DND-41 (cell line): ENCODE measurements at regions not wholly inside any gene's neighbourhood (a gene's known extent, or its start where the extent isn't known, plus 50 kb on each side); places are given as distances from the start of the nearest gene placed in this dataset.

Experiments used
- CTCF ChIP-seq: IDR thresholded peaks from 2 replicates; pipeline ENCODE4 v1.5.1; 2012; ENCODE audit warnings: borderline replicate concordance, low read length, moderate library complexity, mild to moderate bottlenecking; ENCODE audit not compliant: poor library complexity, severe bottlenecking; ENCODE audit errors: extremely low read depth
- EZH2 ChIP-seq: IDR thresholded peaks from 3 replicates; pipeline ENCODE4 v1.6.1; 2012; ENCODE audit warnings: borderline replicate concordance, low read depth, mild to moderate bottlenecking, moderate library complexity, low read length, inconsistent platforms; ENCODE audit not compliant: severe bottlenecking

- no peak for TF ChIP-seq CTCF
- TF ChIP-seq EZH2, result no peak
Observed at GRCh38 chr4:30943356-30943755, 223.2 kb downstream of the PCDH7 start.
